Liver (tissue), 8 donors: ENCODE measurements at regions not wholly inside any gene's neighbourhood (a gene's known extent, or its start where the extent isn't known, plus 50 kb on each side); places are given as distances from the start of the nearest gene placed in this dataset.

Experiments
- DNase-seq: peaks from one replicate; pipeline ENCODE4 v3.0.0-alpha.2; 2017; ENCODE audit warnings: low spot score
- H3K27ac ChIP-seq, 2 donors: one replicate each; pipeline ENCODE4 v1.7.0; 2013; ENCODE audit warnings: inconsistent platforms in 2 of 2, low read length in 2 of 2, control low read depth in 1 of 2, low read depth in 1 of 2, mild to moderate bottlenecking in 1 of 2
- H3K27me3 ChIP-seq, 4 donors: one replicate each; pipeline versions ENCODE4 v1.6.1 to v1.7.0; 2013; ENCODE audit warnings: low read length in 3 of 4, inconsistent platforms in 1 of 4, mild to moderate bottlenecking in 1 of 4, moderate library complexity in 1 of 4; ENCODE audit not compliant: control insufficient read depth in 4 of 4, insufficient read depth in 4 of 4
- H3K36me3 ChIP-seq, 4 donors: one replicate each; pipeline versions ENCODE4 v1.6.1 to v1.7.0; 2013; ENCODE audit warnings: low read length in 3 of 4, mild to moderate bottlenecking in 3 of 4, low read depth in 1 of 4, moderate library complexity in 1 of 4; ENCODE audit not compliant: control insufficient read depth in 4 of 4, insufficient read depth in 3 of 4
- H3K4me1 ChIP-seq, 4 donors: one replicate each; pipeline versions ENCODE4 v1.6.1 to v1.7.0; 2013; ENCODE audit warnings: low read length in 3 of 4, mild to moderate bottlenecking in 3 of 4, moderate library complexity in 1 of 4; ENCODE audit not compliant: control insufficient read depth in 4 of 4, insufficient read depth in 4 of 4
- H3K4me3 ChIP-seq, 3 donors: one replicate each; pipeline versions ENCODE4 v1.6.1 to v1.7.0; 2013; ENCODE audit warnings: low read length in 3 of 3, control low read depth in 1 of 3, low read depth in 1 of 3, mild to moderate bottlenecking in 1 of 3
- H3K9ac ChIP-seq, 2 donors: one replicate each; pipeline ENCODE4 v1.7.0; 2013; ENCODE audit warnings: low read length in 2 of 2, mild to moderate bottlenecking in 2 of 2, moderate library complexity in 2 of 2, control low read depth in 1 of 2, low read depth in 1 of 2
- H3K9me3 ChIP-seq, 4 donors: one replicate each; pipeline versions ENCODE4 v1.6.1 to v1.7.0; 2013; ENCODE audit warnings: low read length in 3 of 4; ENCODE audit not compliant: control insufficient read depth in 4 of 4
- EGR1 ChIP-seq, 2 donors: IDR thresholded peaks; 2 replicates each; pipeline ENCODE4 v1.6.1; 2016 to 2018; ENCODE audit warnings: antibody characterized with exemption in 2 of 2, low read depth in 2 of 2
- FOXA1 ChIP-seq: IDR thresholded peaks from 2 replicates; pipeline ENCODE4 v1.6.1; 2016; ENCODE audit warnings: antibody characterized with exemption
- FOXA2 ChIP-seq: IDR thresholded peaks from 2 replicates; pipeline ENCODE4 v1.6.1; 2016; ENCODE audit warnings: antibody characterized with exemption
- GABPA ChIP-seq, 2 donors: IDR thresholded peaks in 1 of 2; conservative IDR thresholded peaks in 1 of 2; 2 replicates each; pipeline ENCODE4 v1.6.1; 2016; ENCODE audit warnings: antibody characterized with exemption in 2 of 2, mild to moderate bottlenecking in 1 of 2, moderate library complexity in 1 of 2
- HNF4A ChIP-seq, 2 donors: conservative IDR thresholded peaks; 2 replicates each; pipeline ENCODE4 v1.6.1; 2016; ENCODE audit warnings: antibody characterized with exemption in 2 of 2, mild to moderate bottlenecking in 2 of 2
- HNF4G ChIP-seq: IDR thresholded peaks from 2 replicates; pipeline ENCODE4 v1.6.1; 2016; ENCODE audit warnings: antibody characterized with exemption
- JUND ChIP-seq, 2 donors: IDR thresholded peaks; 2 replicates each; pipeline ENCODE4 v1.6.1; 2016; ENCODE audit warnings: antibody characterized with exemption in 2 of 2
- NR2F2 ChIP-seq: IDR thresholded peaks from 2 replicates; pipeline ENCODE4 v1.6.1; 2016; ENCODE audit warnings: antibody characterized with exemption
- RAD21 ChIP-seq, 2 donors: IDR thresholded peaks; 2 replicates each; pipeline ENCODE4 v1.6.1; 2016; ENCODE audit warnings: antibody characterized with exemption in 2 of 2, mild to moderate bottlenecking in 2 of 2
- RXRA ChIP-seq, 2 donors: IDR thresholded peaks; 2 replicates each; pipeline ENCODE4 v1.6.1; 2017 to 2018; ENCODE audit warnings: antibody characterized with exemption in 2 of 2, mild to moderate bottlenecking in 1 of 2
- SP1 ChIP-seq: IDR thresholded peaks from 2 replicates; pipeline ENCODE4 v1.6.1; 2018; ENCODE audit warnings: antibody characterized with exemption, mild to moderate bottlenecking
- TAF1 ChIP-seq: conservative IDR thresholded peaks from 2 replicates; pipeline ENCODE4 v1.6.1; 2016; ENCODE audit warnings: antibody characterized with exemption, mild to moderate bottlenecking
- YY1 ChIP-seq: IDR thresholded peaks from 2 replicates; pipeline ENCODE4 v1.6.1; 2016; ENCODE audit warnings: antibody characterized with exemption, mild to moderate bottlenecking
- WGBS: extraction: QIAGEN DNeasy Blood & Tissue Kit; methylation state at CpG from one replicate; pipeline ENCODE4 v1.1.7; 2013; 5-methylcytosine and 5-hydroxymethylcytosine counted together
- TF ChIP-seq, protein P1 (sequence below): fragments of 150-350 bp; IDR thresholded peaks from 2 replicates; pipeline ENCODE4 v1.5.1; 2017; ENCODE audit warnings: improper control_type of control experiment, low read depth, low read length; ENCODE audit not compliant: missing input control
- TF ChIP-seq, protein P2 (sequence below): IDR thresholded peaks from 2 replicates; pipeline ENCODE4 v1.6.1; 2016; ENCODE audit warnings: antibody characterized with exemption
- TF ChIP-seq, protein P3 (sequence below): IDR thresholded peaks from 2 replicates; pipeline ENCODE4 v1.6.1; 2016; ENCODE audit warnings: antibody characterized with exemption
- TF ChIP-seq, protein P4 (sequence below): IDR thresholded peaks from 2 replicates; pipeline ENCODE4 v1.6.1; 2016; ENCODE audit warnings: antibody characterized with exemption
- TF ChIP-seq, protein P5 (sequence below): IDR thresholded peaks from 2 replicates; pipeline ENCODE4 v1.6.1; 2016; ENCODE audit warnings: antibody characterized with exemption, mild to moderate bottlenecking
- donor health status: healthy.
- donor health status: healthy.
- donor health status: healthy.
- donor health status: healthy.
- donor health status: healthy.

DNA sequence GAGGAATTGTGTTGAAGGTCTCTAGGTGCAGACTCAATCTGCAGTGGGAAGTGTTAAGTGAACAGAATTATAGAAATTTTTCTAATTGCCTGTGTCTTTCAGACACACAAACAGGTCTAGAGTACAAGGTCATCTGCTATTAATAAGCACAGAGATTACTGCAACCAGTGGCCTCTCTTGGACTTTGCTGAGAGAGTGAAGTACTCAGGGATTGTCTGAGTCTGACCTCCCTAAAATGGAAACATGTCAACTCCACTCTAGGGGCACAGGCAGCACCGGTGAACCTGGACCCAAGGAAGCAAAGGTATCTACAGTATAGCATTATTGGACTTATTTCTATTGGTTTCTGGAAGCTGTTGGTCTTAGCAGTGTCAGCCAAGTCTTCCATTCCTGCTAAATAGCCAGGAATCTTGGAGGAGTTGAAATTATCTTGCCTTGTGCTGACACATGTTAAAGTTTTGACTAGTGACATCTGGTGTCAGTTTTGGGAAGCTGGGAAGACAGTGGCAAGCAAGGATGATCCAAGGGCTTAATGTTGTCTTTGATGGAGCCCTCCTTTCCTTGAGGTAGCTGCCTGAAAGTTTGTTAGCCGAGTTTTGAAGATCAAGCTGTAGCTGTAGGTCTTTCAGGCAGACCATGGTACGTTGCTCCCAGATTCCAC is 61.1 kb upstream of the NMUR2 start:
- Histone ChIP-seq H3K27me3 (peaks cover 0 to 2% (median 0%) of the 10 kb centered on the region in 4 donors), H3K9ac (no peak overlapping the region), H3K9me3 (no peaks in the 10 kb centered on the region), H3K4me3 (no peak overlapping the region), H3K4me1 (no peaks in the 10 kb centered on the region), H3K27ac (no peak overlapping the region), H3K36me3 (no peaks in the 10 kb centered on the region)
- WGBS, result 70% methylated on average over 3 of the region's 3 CpGs
- no peak for TF ChIP-seq FOXA1
- DNase-seq, result no peak

DNA sequence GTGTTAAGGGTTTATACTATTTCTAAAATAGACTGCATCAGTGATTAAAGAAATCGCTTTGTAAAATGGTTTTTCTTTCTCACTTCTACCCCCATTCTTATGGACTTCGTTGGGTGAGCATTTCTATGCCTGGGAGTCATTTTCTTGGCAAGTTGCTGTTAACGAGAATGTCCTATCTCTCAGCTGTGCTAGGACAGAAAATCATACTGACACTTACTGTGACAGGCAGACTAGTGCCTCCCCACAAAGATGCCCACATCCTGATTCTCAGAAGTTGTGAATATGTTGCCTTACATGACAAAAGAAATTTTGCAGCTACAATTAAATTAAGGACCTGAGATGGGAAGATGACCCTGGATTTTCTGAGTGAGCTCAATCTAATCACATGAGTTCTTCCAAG is 65.1 kb upstream of the NMUR2 start:
- Histone ChIP-seq H3K4me1 (no peaks in the 10 kb centered on the region), H3K27ac (no peak overlapping the region), H3K9ac (no peak overlapping the region), H3K4me3 (no peak overlapping the region), H3K9me3 (no peaks in the 10 kb centered on the region), H3K36me3 (no peaks in the 10 kb centered on the region), H3K27me3 (peaks cover 0 to 3% (median 0%) of the 10 kb centered on the region in 4 donors)
- WGBS, result 48% methylated on average over 3 of the region's 3 CpGs
- no peak for TF ChIP-seq HNF4A (conservative IDR thresholded peaks at IDR 0.05)
- no peak for TF ChIP-seq NR2F2
- TF ChIP-seq, protein P1, sequence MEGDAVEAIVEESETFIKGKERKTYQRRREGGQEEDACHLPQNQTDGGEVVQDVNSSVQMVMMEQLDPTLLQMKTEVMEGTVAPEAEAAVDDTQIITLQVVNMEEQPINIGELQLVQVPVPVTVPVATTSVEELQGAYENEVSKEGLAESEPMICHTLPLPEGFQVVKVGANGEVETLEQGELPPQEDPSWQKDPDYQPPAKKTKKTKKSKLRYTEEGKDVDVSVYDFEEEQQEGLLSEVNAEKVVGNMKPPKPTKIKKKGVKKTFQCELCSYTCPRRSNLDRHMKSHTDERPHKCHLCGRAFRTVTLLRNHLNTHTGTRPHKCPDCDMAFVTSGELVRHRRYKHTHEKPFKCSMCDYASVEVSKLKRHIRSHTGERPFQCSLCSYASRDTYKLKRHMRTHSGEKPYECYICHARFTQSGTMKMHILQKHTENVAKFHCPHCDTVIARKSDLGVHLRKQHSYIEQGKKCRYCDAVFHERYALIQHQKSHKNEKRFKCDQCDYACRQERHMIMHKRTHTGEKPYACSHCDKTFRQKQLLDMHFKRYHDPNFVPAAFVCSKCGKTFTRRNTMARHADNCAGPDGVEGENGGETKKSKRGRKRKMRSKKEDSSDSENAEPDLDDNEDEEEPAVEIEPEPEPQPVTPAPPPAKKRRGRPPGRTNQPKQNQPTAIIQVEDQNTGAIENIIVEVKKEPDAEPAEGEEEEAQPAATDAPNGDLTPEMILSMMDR, result no peak
- TF ChIP-seq, protein P2, sequence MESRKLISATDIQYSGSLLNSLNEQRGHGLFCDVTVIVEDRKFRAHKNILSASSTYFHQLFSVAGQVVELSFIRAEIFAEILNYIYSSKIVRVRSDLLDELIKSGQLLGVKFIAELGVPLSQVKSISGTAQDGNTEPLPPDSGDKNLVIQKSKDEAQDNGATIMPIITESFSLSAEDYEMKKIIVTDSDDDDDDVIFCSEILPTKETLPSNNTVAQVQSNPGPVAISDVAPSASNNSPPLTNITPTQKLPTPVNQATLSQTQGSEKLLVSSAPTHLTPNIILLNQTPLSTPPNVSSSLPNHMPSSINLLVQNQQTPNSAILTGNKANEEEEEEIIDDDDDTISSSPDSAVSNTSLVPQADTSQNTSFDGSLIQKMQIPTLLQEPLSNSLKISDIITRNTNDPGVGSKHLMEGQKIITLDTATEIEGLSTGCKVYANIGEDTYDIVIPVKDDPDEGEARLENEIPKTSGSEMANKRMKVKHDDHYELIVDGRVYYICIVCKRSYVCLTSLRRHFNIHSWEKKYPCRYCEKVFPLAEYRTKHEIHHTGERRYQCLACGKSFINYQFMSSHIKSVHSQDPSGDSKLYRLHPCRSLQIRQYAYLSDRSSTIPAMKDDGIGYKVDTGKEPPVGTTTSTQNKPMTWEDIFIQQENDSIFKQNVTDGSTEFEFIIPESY, result no peak
- TF ChIP-seq FOXA1, result no peak
- no peak for TF ChIP-seq RAD21 (IDR thresholded peaks at IDR 0.05)
- TF ChIP-seq EGR1 (IDR thresholded peaks at IDR 0.05; ENCODE audit: low read depth in 2 of 2), result no peak
- TF ChIP-seq, protein P3, sequence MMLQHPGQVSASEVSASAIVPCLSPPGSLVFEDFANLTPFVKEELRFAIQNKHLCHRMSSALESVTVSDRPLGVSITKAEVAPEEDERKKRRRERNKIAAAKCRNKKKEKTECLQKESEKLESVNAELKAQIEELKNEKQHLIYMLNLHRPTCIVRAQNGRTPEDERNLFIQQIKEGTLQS, result no peak
- TF ChIP-seq SP1, result no peak
- TF ChIP-seq, protein P4, sequence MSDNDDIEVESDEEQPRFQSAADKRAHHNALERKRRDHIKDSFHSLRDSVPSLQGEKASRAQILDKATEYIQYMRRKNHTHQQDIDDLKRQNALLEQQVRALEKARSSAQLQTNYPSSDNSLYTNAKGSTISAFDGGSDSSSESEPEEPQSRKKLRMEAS, result no peak
- TF ChIP-seq JUND (IDR thresholded peaks at IDR 0.05), result no peak
- TF ChIP-seq RXRA (IDR thresholded peaks at IDR 0.05), result no peak
- no peak for TF ChIP-seq YY1
- TF ChIP-seq TAF1, result no peak
- no peak for TF ChIP-seq FOXA2
- TF ChIP-seq, protein P5, sequence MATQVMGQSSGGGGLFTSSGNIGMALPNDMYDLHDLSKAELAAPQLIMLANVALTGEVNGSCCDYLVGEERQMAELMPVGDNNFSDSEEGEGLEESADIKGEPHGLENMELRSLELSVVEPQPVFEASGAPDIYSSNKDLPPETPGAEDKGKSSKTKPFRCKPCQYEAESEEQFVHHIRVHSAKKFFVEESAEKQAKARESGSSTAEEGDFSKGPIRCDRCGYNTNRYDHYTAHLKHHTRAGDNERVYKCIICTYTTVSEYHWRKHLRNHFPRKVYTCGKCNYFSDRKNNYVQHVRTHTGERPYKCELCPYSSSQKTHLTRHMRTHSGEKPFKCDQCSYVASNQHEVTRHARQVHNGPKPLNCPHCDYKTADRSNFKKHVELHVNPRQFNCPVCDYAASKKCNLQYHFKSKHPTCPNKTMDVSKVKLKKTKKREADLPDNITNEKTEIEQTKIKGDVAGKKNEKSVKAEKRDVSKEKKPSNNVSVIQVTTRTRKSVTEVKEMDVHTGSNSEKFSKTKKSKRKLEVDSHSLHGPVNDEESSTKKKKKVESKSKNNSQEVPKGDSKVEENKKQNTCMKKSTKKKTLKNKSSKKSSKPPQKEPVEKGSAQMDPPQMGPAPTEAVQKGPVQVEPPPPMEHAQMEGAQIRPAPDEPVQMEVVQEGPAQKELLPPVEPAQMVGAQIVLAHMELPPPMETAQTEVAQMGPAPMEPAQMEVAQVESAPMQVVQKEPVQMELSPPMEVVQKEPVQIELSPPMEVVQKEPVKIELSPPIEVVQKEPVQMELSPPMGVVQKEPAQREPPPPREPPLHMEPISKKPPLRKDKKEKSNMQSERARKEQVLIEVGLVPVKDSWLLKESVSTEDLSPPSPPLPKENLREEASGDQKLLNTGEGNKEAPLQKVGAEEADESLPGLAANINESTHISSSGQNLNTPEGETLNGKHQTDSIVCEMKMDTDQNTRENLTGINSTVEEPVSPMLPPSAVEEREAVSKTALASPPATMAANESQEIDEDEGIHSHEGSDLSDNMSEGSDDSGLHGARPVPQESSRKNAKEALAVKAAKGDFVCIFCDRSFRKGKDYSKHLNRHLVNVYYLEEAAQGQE, result no peak
- TF ChIP-seq GABPA (IDR thresholded peaks at IDR 0.05 in 1 of 2, conservative IDR thresholded peaks at IDR 0.05 in 1 of 2), result no peak
- TF ChIP-seq HNF4G, result no peak
- no peak for DNase-seq
